SK-N-SH treated with all-trans-retinoic acid at 6 μM for 48 hours (cell line): ENCODE measurements at regions not wholly inside any gene's neighbourhood (a gene's known extent, or its start where the extent isn't known, plus 50 kb on each side); places are given as distances from the start of the nearest gene placed in this dataset.

Experiments used
- ATAC-seq: fragments of 200-7000 bp; cut with Tn5 transposase; 3 replicates; pipeline ENCODE4 v1.9.1; 2020; ENCODE audit warnings: mild to moderate bottlenecking, moderate library complexity
- ARNTL ChIP-seq: fragments of 450-650 bp; formaldehyde crosslinking; IDR thresholded peaks from 2 replicates; pipeline ENCODE4 v1.5.0; 2020; ENCODE audit warnings: low read depth, mild to moderate bottlenecking, moderate library complexity, borderline replicate concordance
- BACH2 ChIP-seq: fragments of 250-450 bp; sonication (Bioruptor Pico); IDR thresholded peaks from 2 replicates; pipeline ENCODE4 v1.9.0; 2021; ENCODE audit warnings: mild to moderate bottlenecking, borderline replicate concordance
- CSDC2 ChIP-seq: fragments of 250-450 bp; sonication (Bioruptor Pico); IDR thresholded peaks from 2 replicates; pipeline ENCODE4 v1.5.0; 2020; ENCODE audit warnings: mild to moderate bottlenecking, moderate library complexity
- CSRNP3 ChIP-seq: fragments of 250-450 bp; sonication (Bioruptor Pico); IDR thresholded peaks from 2 replicates; pipeline ENCODE4 v1.5.1; 2021; ENCODE audit warnings: mild to moderate bottlenecking, moderate library complexity
- ESRRG ChIP-seq: fragments of 250-450 bp; sonication (Bioruptor Pico); IDR thresholded peaks from 2 replicates; pipeline ENCODE4 v1.6.1; 2021; ENCODE audit warnings: mild to moderate bottlenecking
- GLIS3 ChIP-seq: fragments of 250-450 bp; sonication (Bioruptor Pico); IDR thresholded peaks from 2 replicates; pipeline ENCODE4 v1.5.0; 2020; ENCODE audit warnings: mild to moderate bottlenecking, moderate library complexity
- ISL1 ChIP-seq: fragments of 250-450 bp; sonication (Bioruptor Pico); IDR thresholded peaks from 2 replicates; pipeline ENCODE4 v2.1.2; 2022; ENCODE audit warnings: mild to moderate bottlenecking, moderate library complexity
- OSR1 ChIP-seq: fragments of 250-450 bp; sonication (Bioruptor Pico); IDR thresholded peaks from 2 replicates; pipeline ENCODE4 v1.8.0; 2022; ENCODE audit warnings: moderate library complexity, mild to moderate bottlenecking, inconsistent platforms
- POU6F1 ChIP-seq: fragments of 250-450 bp; sonication (Bioruptor Pico); IDR thresholded peaks from 2 replicates; pipeline ENCODE4 v1.8.0; 2021; ENCODE audit warnings: low read depth, mild to moderate bottlenecking, moderate library complexity, borderline replicate concordance
- PPARA ChIP-seq: fragments of 250-450 bp; sonication (Bioruptor Pico); IDR thresholded peaks from 2 replicates; pipeline ENCODE4 v1.5.0; 2020; ENCODE audit warnings: mild to moderate bottlenecking, borderline replicate concordance
- RARB ChIP-seq: fragments of 250-450 bp; sonication (Bioruptor Pico); IDR thresholded peaks from 2 replicates; pipeline ENCODE4 v1.8.0; 2021; ENCODE audit warnings: mild to moderate bottlenecking, moderate library complexity
- SNAI2 ChIP-seq: fragments of 250-450 bp; sonication (Bioruptor Pico); IDR thresholded peaks from 2 replicates; pipeline ENCODE4 v1.5.0; 2020; ENCODE audit warnings: mild to moderate bottlenecking, moderate library complexity
- TCF4 ChIP-seq: fragments of 250-450 bp; sonication (Bioruptor Pico); IDR thresholded peaks from 2 replicates; pipeline ENCODE4 v1.8.0; 2021; ENCODE audit warnings: mild to moderate bottlenecking, moderate library complexity, borderline replicate concordance
- TOX ChIP-seq: fragments of 250-450 bp; sonication (Bioruptor Pico); IDR thresholded peaks from 2 replicates; pipeline ENCODE4 v1.8.0; 2021; ENCODE audit warnings: mild to moderate bottlenecking, moderate library complexity, borderline replicate concordance
- TSHZ2 ChIP-seq: fragments of 250-450 bp; sonication (Bioruptor Pico); IDR thresholded peaks from 2 replicates; pipeline ENCODE4 v1.5.0; 2020; ENCODE audit warnings: mild to moderate bottlenecking, moderate library complexity
- ZFP3 ChIP-seq: fragments of 250-450 bp; sonication (Bioruptor Pico); IDR thresholded peaks from 2 replicates; pipeline ENCODE4 v1.5.0; 2020; ENCODE audit warnings: mild to moderate bottlenecking, moderate library complexity
- ZFP30 ChIP-seq: fragments of 450-650 bp; formaldehyde crosslinking; IDR thresholded peaks from 2 replicates; pipeline ENCODE4 v1.5.0; 2022; ENCODE audit warnings: mild to moderate bottlenecking, moderate library complexity
- ZNF565 ChIP-seq: fragments of 450-650 bp; formaldehyde crosslinking; conservative IDR thresholded peaks from 2 replicates; pipeline ENCODE4 v1.5.0; 2020; ENCODE audit warnings: low read depth, mild to moderate bottlenecking, moderate library complexity
- ZNF8 ChIP-seq: fragments of 450-650 bp; formaldehyde crosslinking; IDR thresholded peaks from 2 replicates; pipeline ENCODE4 v1.5.0; 2020; ENCODE audit warnings: mild to moderate bottlenecking, moderate library complexity
- TF ChIP-seq, protein P1 (sequence below): fragments of 250-450 bp; sonication (Bioruptor Pico); IDR thresholded peaks from 2 replicates; pipeline ENCODE4 v1.8.0; 2020; ENCODE audit warnings: mild to moderate bottlenecking, moderate library complexity, borderline replicate concordance

DNA sequence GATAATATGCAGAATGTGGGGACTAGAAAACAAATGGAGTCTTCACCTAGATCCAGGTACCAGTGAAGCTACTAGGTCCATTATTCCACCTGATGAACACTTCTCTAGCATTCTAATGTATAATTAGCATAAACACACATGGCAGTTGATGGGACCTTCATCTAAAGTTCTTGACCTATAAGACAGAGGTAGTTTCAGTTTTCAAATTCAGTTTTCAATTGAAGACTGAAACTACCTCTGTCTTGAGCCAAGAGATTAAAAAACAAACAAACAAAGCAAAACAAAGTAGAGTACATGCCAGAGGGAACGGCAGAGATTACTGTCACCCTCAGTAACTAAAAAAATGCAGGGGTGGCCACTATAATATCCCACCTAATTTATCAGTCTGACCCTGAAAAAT lies 199.9 kb upstream of the NEIL3 start:
- TF ChIP-seq ZNF8, result no peak
- TF ChIP-seq ZFP3, result no peak
- no peak for TF ChIP-seq OSR1
- TF ChIP-seq RARB (CRISPR knock-in tag), result no peak
- TF ChIP-seq TCF4, result no peak
- no peak for TF ChIP-seq ARNTL (CRISPR knock-in tag)
- no peak for TF ChIP-seq TOX (CRISPR knock-in tag)
- no peak for TF ChIP-seq CSRNP3 (CRISPR knock-in tag)
- no peak for TF ChIP-seq ZFP30 (CRISPR knock-in tag)
- TF ChIP-seq CSDC2 (CRISPR knock-in tag), result no peak
- TF ChIP-seq PPARA (CRISPR knock-in tag), result no peak
- no peak for TF ChIP-seq POU6F1 (CRISPR knock-in tag)
- no peak for TF ChIP-seq ESRRG (CRISPR knock-in tag)
- TF ChIP-seq, protein P1, sequence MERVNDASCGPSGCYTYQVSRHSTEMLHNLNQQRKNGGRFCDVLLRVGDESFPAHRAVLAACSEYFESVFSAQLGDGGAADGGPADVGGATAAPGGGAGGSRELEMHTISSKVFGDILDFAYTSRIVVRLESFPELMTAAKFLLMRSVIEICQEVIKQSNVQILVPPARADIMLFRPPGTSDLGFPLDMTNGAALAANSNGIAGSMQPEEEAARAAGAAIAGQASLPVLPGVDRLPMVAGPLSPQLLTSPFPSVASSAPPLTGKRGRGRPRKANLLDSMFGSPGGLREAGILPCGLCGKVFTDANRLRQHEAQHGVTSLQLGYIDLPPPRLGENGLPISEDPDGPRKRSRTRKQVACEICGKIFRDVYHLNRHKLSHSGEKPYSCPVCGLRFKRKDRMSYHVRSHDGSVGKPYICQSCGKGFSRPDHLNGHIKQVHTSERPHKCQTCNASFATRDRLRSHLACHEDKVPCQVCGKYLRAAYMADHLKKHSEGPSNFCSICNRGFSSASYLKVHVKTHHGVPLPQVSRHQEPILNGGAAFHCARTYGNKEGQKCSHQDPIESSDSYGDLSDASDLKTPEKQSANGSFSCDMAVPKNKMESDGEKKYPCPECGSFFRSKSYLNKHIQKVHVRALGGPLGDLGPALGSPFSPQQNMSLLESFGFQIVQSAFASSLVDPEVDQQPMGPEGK (CRISPR knock-in tag), result no peak
- no peak for TF ChIP-seq ZNF565
- no peak for TF ChIP-seq GLIS3 (CRISPR knock-in tag)
- no peak for TF ChIP-seq SNAI2 (CRISPR knock-in tag)
- TF ChIP-seq TSHZ2 (CRISPR knock-in tag), result no peak
- no peak for ATAC-seq

DNA sequence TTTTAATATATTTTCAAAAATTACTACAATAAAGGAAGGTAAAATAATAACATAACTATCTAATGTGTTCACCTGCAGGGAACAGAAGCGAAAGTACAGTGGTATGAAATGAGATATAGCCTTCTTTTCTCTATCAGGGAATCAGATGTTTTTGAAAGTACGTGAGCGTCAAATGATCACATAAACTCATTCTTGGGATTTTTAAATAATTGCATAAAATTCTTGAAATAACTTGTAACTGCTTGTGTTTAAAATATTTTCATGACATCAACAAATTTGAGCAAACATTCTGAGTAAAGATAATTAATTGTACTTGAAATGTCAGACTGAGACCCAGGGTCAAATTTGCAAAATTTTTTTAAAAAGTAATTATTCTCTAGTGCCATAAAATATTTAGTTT lies 193.5 kb upstream of the NEIL3 start:
- no peak for ATAC-seq
- TF ChIP-seq ZFP3, result no peak
- no peak for TF ChIP-seq ESRRG (CRISPR knock-in tag)
- TF ChIP-seq ZNF565, result no peak
- TF ChIP-seq PPARA (CRISPR knock-in tag), result no peak
- no peak for TF ChIP-seq ISL1
- TF ChIP-seq CSRNP3 (CRISPR knock-in tag), result no peak
- no peak for TF ChIP-seq ZFP30 (CRISPR knock-in tag)
- no peak for TF ChIP-seq ZNF8
- no peak for TF ChIP-seq TSHZ2 (CRISPR knock-in tag)
- no peak for TF ChIP-seq BACH2 (CRISPR knock-in tag)
- no peak for TF ChIP-seq TOX (CRISPR knock-in tag)
- no peak for TF ChIP-seq CSDC2 (CRISPR knock-in tag)
- no peak for TF ChIP-seq ARNTL (CRISPR knock-in tag)
